ENCODE measurements at regions not wholly inside any gene's neighbourhood (a gene's known extent, or its start where the extent isn't known, plus 50 kb on each side); places are given as distances from the start of the nearest gene placed in this dataset.

GRCh38 chr5:152151113-152151512, 226.5 kb upstream of the GLRA1 start:
- Histone ChIP-seq H3K9me3 (ENCODE audit: control insufficient read depth in 4 of 4, low read length in 3 of 4) (no peaks in the 10 kb centered on the region), H3K4me1 (ENCODE audit: control insufficient read depth in 4 of 4, insufficient read depth in 4 of 4, low read length in 3 of 4) (no peaks in the 10 kb centered on the region), H3K36me3 (ENCODE audit: control insufficient read depth in 4 of 4, insufficient read depth in 3 of 4, low read depth in 1 of 4, low read length in 3 of 4) (no peaks in the 10 kb centered on the region), H3K27ac (ENCODE audit: low read depth in 1 of 2, low read length in 2 of 2) (no peak overlapping the region), H3K9ac (ENCODE audit: low read depth in 1 of 2, low read length in 2 of 2) (no peak overlapping the region), H3K27me3 (ENCODE audit: control insufficient read depth in 4 of 4, insufficient read depth in 4 of 4, low read length in 3 of 4) (no peaks in the 10 kb centered on the region), H3K4me3 (ENCODE audit: low read depth in 1 of 3, low read length in 3 of 3) (no peak overlapping the region)
- TF ChIP-seq REST (IDR thresholded peaks at IDR 0.05) (no peak), ZBTB33 (IDR thresholded peaks at IDR 0.05) (no peak), JUND (IDR thresholded peaks at IDR 0.05) (no peak), EGR1 (IDR thresholded peaks at IDR 0.05; ENCODE audit: low read depth in 2 of 2) (no peak), TAF1 (conservative IDR thresholded peaks at IDR 0.05) (no peak), HNF4A (conservative IDR thresholded peaks at IDR 0.05) (no peak), RXRA (IDR thresholded peaks at IDR 0.05) (no peak), GABPA (IDR thresholded peaks at IDR 0.05 in 1 of 2, conservative IDR thresholded peaks at IDR 0.05 in 1 of 2) (no peak), SP1 (IDR thresholded peaks at IDR 0.05) (no peak)
- WGBS, result 72% methylated on average over 4 of the region's 4 CpGs
- DNase-seq (ENCODE audit: low spot score), result no peak

GRCh38 chr5:152147286-152147685, 222.6 kb upstream of the GLRA1 start:
- Histone ChIP-seq H3K4me1 (ENCODE audit: control insufficient read depth in 4 of 4, insufficient read depth in 4 of 4, low read length in 3 of 4) (no peaks in the 10 kb centered on the region), H3K9ac (ENCODE audit: low read depth in 1 of 2, low read length in 2 of 2) (no peak overlapping the region), H3K27me3 (ENCODE audit: control insufficient read depth in 4 of 4, insufficient read depth in 4 of 4, low read length in 3 of 4) (no peaks in the 10 kb centered on the region), H3K9me3 (ENCODE audit: control insufficient read depth in 4 of 4, low read length in 3 of 4) (no peaks in the 10 kb centered on the region), H3K4me3 (ENCODE audit: low read depth in 1 of 3, low read length in 3 of 3) (no peak overlapping the region), H3K27ac (ENCODE audit: low read depth in 1 of 2, low read length in 2 of 2) (no peak overlapping the region), H3K36me3 (ENCODE audit: control insufficient read depth in 4 of 4, insufficient read depth in 3 of 4, low read depth in 1 of 4, low read length in 3 of 4) (no peaks in the 10 kb centered on the region)
- no peak for DNase-seq (ENCODE audit: low spot score)
- no peak for TF ChIP-seq REST (IDR thresholded peaks at IDR 0.05)
- peak in 1 of 2 donors; percentile 7 for TF ChIP-seq RXRA (IDR thresholded peaks at IDR 0.05)

Data from liver (tissue), 7 donors.